Inferior parietal cortex (tissue), 1 donor: ENCODE measurements at regions not wholly inside any gene's neighbourhood (a gene's known extent, or its start where the extent isn't known, plus 50 kb on each side); places are given as distances from the start of the nearest gene placed in this dataset.

ENCODE experiments used
- DNase-seq: peaks from one replicate; pipeline ENCODE4 v3.0.0-alpha.2; 2016; ENCODE audit errors: extremely low spot score

DNA sequence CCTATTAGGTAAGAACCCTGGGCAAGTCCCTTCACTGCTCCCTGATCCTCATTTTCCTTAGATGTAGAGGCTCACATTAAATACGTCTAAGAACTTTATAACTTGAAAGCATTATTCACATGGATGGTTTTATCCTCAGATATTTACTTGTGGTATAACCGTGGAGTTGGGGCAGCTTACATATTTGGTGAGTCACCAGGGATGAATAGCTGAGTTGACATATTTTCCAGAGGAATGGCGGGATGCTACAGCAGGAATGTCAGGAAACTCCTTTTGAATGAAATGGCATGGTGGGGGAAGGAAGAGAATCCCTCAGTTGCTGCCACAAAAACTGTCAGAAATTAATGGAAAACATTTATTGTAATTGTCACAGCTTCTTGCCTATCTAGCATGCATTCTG is 165.3 kb upstream of the RPS6KA3 start:
- no peak for DNase-seq

DNA sequence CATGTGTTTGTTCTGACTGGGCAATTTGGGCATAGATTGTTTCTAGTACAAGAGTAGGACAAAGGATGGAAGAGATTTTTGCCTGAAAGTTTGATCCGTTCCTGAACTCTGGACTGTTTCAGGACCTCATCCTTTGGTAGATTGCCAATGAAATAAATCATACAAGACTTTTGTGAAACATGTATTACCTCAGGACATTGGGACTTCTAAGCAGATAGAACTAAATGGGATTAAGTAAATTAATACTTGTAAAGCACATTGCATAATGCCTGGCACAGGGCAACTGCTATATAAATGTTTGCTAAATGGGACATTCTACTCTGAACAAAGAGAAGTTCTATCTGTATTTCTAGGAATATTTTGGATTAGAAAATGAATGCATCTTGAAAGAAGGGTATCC is 164.8 kb upstream of the RPS6KA3 start:
- DNase-seq, result no peak

GRCh38 chrX:20427173-20427770 is 160.6 kb upstream of the RPS6KA3 start:
- no peak for DNase-seq

DNA sequence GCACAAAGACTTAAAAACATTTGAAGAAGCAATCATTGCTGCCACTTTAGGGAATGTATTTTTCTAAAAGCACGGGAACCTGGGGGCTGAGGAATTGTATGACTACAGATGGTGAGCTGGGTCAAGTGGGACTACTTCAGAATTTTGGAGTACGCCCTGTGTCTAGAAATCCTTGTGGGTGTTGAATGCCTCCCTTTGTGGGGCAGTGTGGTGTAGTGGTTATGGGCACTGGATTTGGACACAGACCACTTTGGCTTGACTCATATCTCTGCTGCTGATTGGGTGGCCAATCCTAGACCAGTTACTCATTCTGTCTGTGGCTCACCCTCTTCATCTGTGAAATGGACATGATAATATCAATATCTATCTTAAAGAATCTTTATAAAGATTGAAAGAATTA is 155.0 kb upstream of the RPS6KA3 start:
- no peak for DNase-seq

- DNase-seq, result no peak
Observed at GRCh38 chrX:20421275-20421674, 154.6 kb upstream of the RPS6KA3 start.

DNA sequence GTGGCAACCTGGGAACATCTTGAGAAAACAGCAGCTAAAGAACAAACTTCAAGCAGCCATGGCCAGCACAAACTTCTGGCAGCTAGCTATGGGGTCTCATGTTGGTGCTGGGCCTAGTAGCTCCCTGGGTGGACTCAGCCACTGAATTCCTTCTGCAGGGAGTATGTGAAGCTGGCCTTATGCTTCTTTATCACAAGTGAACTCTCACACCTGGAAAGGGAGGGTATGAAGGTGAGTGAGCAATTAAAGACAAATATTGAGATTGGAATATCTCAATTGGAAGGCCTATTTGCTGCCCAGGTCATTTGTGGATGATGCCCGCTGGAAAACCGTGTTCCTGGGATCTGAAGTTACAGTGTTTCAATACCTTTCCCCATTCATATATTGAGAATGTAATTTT is 153.3 kb upstream of the RPS6KA3 start:
- no peak for DNase-seq

- no peak for DNase-seq
Observed at GRCh38 chrX:20418379-20419150, 151.9 kb upstream of the RPS6KA3 start.

GRCh38 chrX:20414762-20415445 is 148.2 kb upstream of the RPS6KA3 start:
- no peak for DNase-seq

- DNase-seq, result no peak
Observed at GRCh38 chrX:20414066-20414465, 147.4 kb upstream of the RPS6KA3 start.

DNA sequence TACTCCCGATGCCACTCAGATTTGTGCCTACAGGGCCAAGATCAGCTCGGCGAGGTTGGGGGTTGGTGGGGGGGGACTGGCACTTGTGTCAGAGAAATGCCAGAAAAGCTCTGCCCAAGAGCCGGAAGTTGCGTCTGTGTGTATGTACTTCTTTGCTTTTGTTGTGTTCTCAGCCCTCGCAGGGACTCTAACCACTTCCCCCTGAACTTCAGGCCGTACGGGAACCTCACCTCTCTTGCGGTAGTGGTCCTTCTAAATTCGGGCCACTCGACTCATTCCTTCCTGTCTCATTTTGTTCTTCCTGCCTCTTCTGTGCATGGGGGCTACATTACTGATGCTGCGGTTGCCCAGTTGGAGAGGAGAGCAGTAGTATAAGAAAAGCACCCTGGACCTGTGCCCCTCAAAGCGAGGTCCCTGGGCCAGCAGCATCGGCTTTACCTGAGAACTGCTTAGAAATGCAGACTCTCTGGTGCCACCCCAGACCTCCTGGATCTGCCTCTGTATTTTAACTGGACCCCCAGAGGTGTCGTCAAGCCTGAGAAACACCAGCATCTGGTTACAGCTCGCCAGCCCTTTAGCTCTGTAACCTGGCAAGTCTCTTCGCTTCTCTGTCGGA is 146.3 kb upstream of the RPS6KA3 start:
- DNase-seq, result no peak

- DNase-seq, result no peak
Observed at GRCh38 chrX:20410540-20410939, 143.8 kb upstream of the RPS6KA3 start.

GRCh38 chrX:20409991-20410390 is 143.3 kb upstream of the RPS6KA3 start:
- DNase-seq, result no peak

DNA sequence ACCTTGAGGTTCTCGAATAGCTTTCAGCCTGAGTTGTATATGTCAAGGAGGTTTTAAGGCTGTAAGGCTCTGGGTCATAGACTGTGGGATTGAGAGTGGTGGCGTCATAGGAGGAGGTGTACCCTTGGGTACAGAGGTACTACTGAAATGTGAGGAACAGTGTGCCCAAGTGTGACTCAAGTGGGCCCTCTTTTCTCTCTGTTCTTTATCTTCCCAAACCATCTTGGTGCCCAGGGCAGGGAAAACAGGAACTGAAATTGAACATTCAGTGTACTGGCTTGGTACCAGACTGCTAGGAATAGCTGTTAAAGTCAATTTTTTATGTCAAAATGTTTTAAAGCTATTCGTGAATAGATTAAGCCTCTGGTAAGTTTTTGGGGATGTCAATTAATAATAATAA is 136.2 kb upstream of the RPS6KA3 start:
- DNase-seq, result no peak

DNA sequence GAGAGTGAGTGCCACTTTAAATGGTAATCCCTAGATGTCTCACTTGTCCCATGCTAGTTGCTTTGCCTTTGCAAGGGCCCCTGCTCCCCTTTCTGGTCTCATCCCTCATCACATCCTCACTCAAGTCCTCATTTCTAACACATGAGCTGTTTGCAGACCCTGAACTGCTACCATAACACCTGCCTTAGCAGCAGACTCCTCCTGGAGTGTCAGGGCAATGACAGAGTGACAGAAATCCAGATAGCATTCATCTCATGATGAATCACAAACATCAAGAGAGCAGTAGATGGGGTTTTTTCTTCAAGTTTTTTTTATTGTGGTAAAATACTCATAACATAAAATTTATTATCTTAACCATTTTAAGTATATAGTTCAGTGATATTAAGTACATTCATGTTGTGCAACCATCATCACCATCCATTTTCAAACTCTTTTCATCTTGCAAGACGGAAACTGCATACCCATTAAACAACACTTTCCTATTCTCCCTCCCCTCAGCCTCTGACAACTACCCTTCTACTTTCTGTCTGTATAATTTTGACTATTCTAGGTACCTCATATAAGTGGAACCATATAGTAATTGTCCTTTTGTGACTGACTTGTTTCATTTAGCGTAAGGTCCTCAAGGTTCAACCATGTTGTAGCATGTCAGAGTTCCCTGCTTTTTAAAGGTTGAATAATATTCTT is 133.2 kb upstream of the RPS6KA3 start:
- DNase-seq, result no peak

DNA sequence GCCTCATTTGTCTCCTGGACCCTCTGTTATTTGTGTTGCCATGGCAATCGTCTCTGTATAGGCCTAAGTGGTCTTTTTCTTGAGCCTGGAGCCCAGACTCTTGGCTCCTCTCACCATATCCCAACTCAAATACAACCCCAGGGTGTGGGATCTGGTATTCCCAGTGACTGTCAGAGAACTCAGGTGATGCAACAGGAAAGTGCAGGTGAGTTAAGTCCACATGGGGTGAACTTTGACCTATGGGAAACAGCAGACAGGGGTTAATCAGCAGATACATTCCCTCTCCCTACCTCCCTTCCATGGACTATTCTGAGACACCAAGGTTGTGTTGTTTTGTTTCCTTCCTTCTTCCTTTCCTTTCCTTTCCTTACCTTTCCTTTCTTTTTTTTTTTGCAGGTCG is 130.9 kb upstream of the RPS6KA3 start:
- no peak for DNase-seq

DNA sequence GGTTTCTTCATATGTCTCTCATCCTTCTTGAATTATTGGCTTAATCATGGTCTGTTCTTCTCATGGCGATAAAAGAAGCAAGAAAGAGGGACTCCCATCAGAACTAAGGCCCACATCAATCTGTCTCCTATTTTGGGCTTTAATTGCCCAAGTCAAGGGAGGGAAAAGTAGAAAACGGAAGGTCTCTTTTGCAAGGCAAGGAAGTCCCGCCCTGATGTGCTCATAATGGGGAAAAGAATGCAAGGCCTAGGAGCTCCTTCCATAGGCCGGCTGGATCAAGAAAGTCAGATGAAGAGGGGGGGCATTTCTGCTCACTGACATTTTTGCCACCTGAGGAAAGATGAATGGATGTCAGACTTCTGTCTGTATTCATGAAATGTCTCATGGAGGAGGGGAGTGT is 127.7 kb upstream of the RPS6KA3 start:
- DNase-seq, result no peak

GRCh38 chrX:20393944-20394343 is 127.2 kb upstream of the RPS6KA3 start:
- DNase-seq, result no peak

- no peak for DNase-seq
Observed at GRCh38 chrX:20388594-20388993, 121.9 kb upstream of the RPS6KA3 start.

DNA sequence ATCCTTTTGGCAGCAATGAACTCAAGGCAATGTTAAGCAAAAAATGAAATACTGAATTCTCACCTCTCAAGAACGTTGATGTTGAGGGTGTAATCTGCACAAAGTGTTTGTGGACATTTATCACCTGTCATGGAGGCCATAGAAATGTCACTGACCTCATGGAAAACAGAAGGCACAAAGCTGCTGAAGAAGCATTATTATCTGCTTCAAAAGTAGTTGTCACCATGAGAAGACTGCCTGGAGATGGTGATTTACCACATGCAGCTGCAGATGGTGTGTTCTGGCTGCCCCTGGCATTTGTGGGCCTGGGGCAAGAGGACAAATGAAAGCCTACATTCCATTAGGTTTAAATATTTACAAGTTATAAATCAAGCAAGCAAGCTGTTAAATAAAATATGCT is 116.8 kb upstream of the RPS6KA3 start:
- no peak for DNase-seq

- DNase-seq, result no peak
Observed at GRCh38 chrX:20382518-20383297, 116.0 kb upstream of the RPS6KA3 start.

GRCh38 chrX:20382082-20382481 is 115.4 kb upstream of the RPS6KA3 start:
- DNase-seq, result no peak
